ENCODE measurements at regions not wholly inside any gene's neighbourhood (a gene's known extent, or its start where the extent isn't known, plus 50 kb on each side); places are given as distances from the start of the nearest gene placed in this dataset.

DNA sequence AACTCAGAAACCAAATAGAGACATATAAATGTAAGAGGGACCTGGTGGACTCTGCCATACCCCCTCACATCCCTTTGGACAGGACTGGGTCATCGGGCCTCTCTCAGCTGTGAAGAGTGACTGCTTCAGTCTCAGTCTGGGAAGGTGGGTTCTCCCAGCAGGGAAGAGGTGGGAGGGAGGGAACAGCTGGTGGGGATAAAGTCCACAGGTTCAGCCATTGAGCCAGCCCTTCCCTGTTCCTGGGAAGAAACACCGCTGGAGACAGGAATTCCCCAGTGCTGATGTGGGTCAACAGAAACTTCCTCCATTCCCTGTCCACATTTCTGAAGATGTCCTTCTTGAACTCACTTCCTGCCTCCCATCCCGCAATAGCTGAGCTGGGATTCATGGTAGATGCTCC, 209.2 kb upstream of the PMEPA1 start:
- TF ChIP-seq CTCF (IDR thresholded peaks at IDR 0.05 in 4 of 5, conservative IDR thresholded peaks at IDR 0.05 in 1 of 5) (no peak), POLR2A (IDR thresholded peaks at IDR 0.05) (no peak)
